ENCODE measurements at regions not wholly inside any gene's neighbourhood (a gene's known extent, or its start where the extent isn't known, plus 50 kb on each side); places are given as distances from the start of the nearest gene placed in this dataset.

DNA sequence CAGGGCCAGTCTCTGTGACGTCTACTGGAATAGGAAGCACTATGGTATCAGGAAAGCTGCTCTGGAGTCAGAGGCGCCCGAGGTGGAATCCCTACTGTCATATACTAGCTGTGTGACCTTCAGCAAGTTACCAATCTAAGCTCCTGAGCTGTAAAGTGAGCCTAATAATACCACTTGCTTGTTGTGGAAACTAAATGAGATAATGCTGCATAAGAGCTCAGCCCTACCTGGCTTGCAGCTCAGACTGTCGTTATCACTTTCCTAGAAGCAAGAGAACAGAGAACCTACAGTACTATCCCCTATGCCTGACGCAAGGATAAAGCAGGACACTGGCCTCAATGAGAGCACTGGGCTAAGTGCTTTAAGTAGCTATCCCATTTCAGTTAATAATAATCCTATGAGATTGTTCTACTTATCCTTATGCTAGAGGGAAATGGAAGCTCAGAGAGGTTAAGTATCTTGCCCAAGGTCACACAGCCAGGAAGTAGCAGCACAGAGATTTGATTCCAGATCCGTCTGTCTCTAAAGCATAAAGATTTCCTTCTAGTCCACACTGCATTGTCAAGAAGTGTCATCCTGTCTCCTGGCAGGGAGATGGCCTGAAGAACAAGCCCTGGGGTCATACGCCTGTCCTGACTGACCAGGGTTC, 195.2 kb downstream of the TLE3 start:
- ATAC-seq, result no peak
- DNase-seq (ENCODE audit: low spot score), result no peak

GRCh38 chr15:69903470-69904469, 193.9 kb downstream of the TLE3 start:
- no peak for ATAC-seq

DNA sequence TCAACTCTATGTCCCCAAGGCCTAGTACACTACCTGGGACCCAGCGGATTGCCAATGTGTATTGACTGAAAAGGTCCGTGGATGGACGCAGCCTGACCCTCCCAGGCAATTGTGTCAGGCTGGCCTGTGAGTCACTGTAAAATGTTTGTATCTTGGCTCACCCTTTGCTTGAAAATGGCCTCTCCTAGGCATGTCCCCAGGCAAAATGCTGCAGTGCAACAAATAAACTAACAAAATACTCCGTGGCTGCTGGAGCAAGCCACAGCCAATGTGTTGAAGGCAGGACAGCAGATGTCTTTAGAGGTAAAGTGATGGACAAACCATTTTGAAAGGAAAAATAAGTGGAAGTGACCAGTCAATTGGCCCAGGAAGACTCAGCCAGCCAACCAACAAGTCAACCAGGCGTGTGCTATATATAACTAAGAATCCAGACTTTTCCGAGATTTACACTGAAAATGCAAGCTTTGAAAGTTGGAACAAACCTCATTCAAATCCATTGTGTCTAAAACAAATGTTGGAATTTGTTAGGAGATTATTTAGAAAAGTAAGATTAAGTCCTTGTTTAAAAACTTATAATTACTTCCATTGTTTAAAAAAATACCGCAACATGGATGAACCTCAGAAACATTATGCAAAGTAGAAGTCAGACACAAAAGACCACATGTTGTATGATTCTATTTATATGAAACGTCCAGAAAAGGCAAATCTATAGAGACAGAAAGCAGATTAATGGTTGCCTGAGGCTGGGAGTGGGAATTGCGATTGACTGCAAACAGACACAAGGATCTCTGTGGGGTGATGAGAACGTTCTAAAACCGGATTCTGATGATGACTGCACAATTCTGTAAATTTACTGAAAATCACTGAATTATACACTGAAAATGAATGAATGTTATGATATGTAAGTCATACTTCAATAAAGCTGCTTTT, 191.2 kb downstream of the TLE3 start:
- no peak for ATAC-seq
- DNase-seq (ENCODE audit: low spot score), result no peak

More at GRCh38 chr15:69903470-69904469, 193.9 kb downstream of the TLE3 start:
- no peak for DNase-seq (ENCODE audit: low spot score)

GRCh38 chr15:69908060-69908459, 189.7 kb downstream of the TLE3 start:
- DNase-seq (ENCODE audit: low spot score), result no peak
- no peak for ATAC-seq

GRCh38 chr15:69908590-69909420, 188.9 kb downstream of the TLE3 start:
- DNase-seq (ENCODE audit: low spot score) (no peak), ATAC-seq (no peak)

DNA sequence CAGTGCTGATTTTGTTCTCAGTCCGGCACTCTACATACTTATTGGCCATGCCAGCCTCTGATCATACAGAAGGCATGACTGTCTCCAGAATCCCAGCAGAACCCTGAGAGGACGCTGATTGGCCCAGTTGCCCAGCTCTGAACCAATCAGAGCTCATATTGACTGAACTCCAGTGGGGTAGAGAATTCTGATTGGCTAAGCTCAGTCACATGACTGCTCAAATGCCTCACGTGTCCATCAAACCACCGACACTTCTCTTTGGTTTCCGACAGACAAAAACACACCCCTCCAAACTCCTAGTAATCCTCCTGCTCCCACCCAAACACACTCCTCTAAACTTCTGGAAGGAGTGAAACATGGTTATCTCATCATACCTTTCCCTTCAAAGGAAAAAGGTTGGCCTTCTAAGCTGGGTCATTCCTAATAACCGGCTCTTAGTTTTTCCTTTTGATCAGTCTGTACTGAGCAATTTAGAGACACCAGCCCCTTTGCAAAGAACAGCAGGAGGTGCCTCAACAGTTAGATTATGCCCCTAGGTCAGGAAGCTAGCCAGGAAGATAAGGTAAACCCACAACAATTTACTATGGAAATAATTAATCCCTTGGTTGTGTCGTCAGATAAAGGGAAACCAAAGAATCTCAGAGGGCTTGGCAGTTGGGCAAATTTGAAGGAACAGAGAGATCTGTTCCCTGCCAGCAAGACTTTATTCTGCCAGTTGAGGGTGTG, 187.8 kb downstream of the TLE3 start:
- ATAC-seq (no peak), DNase-seq (ENCODE audit: low spot score) (no peak)

DNA sequence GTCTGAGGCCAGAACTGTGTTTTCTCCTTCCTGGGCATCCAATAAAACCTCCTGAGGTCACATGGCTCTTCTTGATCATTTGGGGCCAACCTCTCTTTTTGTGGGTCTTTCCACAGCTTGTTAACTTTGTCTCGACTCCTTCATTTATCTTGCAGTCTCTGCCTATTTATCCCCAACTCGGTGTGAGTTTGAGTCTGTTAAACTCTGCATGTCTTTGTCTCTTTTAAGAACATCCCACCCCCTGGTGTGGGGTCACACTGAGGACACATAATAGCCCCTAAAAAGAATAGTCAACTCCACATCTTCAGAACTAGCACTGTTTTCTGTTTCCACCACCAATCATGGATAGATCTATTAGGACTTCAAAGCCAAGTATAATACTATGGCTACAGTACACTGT, 187.2 kb downstream of the TLE3 start:
- ATAC-seq (no peak), DNase-seq (ENCODE audit: low spot score) (no peak)

DNA sequence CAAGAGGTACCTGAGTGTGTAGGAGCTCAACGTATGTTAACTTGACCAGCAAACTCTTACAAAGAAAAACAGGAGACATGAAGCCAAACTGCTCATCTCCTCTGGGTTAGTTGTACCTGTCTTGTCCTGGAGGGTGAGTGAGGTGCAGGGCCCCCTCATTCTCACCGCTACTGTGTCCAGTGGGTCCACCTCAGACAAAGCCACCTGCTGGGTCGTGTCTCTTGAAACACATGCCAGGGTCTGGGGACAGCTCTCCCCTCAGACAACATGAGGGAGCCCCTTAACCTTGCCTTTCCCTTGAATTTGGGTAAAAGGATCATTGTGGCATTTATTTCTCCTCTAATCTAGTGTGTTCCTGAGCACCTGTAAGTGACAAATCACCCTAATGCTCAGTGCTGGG, 185.6 kb downstream of the TLE3 start:
- ATAC-seq (no peak), DNase-seq (ENCODE audit: low spot score) (no peak)

DNA sequence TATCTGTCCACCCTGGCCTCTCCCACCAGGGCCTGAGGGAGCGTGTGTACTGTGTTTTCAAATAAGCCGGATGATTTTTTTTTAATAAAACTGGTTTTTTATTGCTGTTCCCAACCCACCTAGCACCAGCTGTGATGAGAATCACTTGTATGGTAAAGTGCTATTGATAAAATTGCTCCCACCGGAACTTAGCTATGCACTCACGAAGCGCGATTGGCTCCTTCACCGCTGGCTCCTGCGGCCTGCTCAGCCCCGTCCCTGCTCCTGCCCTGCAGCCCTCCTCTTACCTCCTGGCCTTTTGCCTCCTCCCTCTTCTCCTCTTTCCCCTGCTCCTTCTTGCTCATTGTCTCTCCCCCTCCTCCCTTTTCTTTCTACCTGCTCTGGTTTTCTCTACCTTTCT, 183.7 kb downstream of the TLE3 start:
- DNase-seq (ENCODE audit: low spot score) (no peak), ATAC-seq (no peak)

DNA sequence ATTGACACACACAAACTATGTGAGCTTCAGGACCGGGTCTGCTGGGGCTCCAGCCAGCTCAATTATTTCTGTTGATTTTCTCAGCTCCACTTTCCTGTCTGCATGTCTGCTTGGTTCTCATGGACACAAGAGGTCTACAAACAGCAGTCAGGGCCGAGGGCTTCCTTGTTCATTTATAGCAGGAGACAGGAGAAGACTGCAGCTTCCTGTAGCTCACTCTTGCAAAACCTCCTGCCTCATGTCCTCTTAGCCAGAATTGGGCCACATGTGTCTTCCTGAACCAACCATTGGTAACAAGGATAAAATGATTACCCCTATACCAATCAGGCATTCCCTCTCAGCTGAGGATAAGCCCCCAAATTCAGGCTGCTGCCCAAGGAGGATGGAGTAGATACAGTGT, 182.8 kb downstream of the TLE3 start:
- no peak for DNase-seq (ENCODE audit: low spot score)
- ATAC-seq, result no peak

- ATAC-seq (no peak), DNase-seq (ENCODE audit: low spot score) (no peak)
Measured at GRCh38 chr15:69916169-69916785, 181.4 kb downstream of the TLE3 start.

GRCh38 chr15:69917056-69917455, 180.7 kb downstream of the TLE3 start:
- ATAC-seq, result no peak
- DNase-seq (ENCODE audit: low spot score), result no peak

- DNase-seq (ENCODE audit: low spot score), result peak; percentile 29
- no peak for ATAC-seq
Measured at GRCh38 chr15:69919816-69920215, 177.9 kb downstream of the TLE3 start.

DNA sequence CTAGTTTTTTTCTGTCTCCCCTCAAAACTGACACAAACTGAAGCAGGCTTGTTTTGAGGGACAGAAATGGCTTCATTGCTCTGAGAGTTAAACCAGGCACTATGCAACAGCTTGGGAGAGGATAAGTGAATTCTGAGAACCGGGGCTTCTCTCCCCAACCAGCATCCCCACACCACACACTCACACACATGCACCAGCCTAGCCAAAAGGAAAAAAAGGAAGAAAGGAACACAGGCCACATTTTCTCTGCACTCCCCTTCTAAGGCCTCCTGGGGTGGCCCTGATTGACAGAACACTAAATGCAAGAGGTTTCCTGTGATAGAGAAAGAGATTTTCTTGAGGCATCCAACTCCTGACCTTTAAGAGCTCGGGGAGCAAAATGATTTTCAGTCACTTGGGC, 177.5 kb downstream of the TLE3 start:
- no peak for DNase-seq (ENCODE audit: low spot score)

GRCh38 chr15:69921626-69922619, 175.8 kb downstream of the TLE3 start:
- peak; percentile 26 for DNase-seq (ENCODE audit: low spot score)
- no peak for ATAC-seq

More for the DNA sequence above, 177.5 kb downstream of the TLE3 start:
- ATAC-seq, result no peak

- ATAC-seq (no peak), DNase-seq (ENCODE audit: low spot score) (no peak)
Measured at GRCh38 chr15:69924531-69924930, 173.2 kb downstream of the TLE3 start.

- no peak for ATAC-seq
- no peak for DNase-seq (ENCODE audit: low spot score)
Measured at GRCh38 chr15:69926006-69926405, 171.7 kb downstream of the TLE3 start.

GRCh38 chr15:69926721-69927120, 171.0 kb downstream of the TLE3 start:
- ATAC-seq (no peak), DNase-seq (ENCODE audit: low spot score) (no peak)

Data from left lobe of liver (tissue), 2 donors.